Stimulated activated CD4-positive, alpha-beta T cell treated with anti-CD3 and anti-CD28 coated beads, Interleukin-4, amount 100 ng/mL, for 1 hour (primary cell): ENCODE measurements at regions not wholly inside any gene's neighbourhood (a gene's known extent, or its start where the extent isn't known, plus 50 kb on each side); places are given as distances from the start of the nearest gene placed in this dataset.

ENCODE experiments used
- DNase-seq: peaks from one replicate; pipeline ENCODE4 v3.0.0-alpha.2; 2020

- no peak for DNase-seq
Observed at GRCh38 chr6:153780011-153780410, 259.0 kb upstream of the OPRM1 start.

- no peak for DNase-seq
Observed at GRCh38 chr6:153778216-153778615, 260.8 kb upstream of the OPRM1 start.

- DNase-seq: no peak
Observed at GRCh38 chr6:153771577-153771976, 267.5 kb upstream of the OPRM1 start.

- no peak for DNase-seq
Observed at GRCh38 chr6:153767127-153767526, 271.9 kb upstream of the OPRM1 start.

GRCh38 chr6:153758516-153758915 is 280.5 kb upstream of the OPRM1 start:
- DNase-seq: no peak

GRCh38 chr6:153735761-153736160 is 303.3 kb upstream of the OPRM1 start:
- DNase-seq: no peak

- no peak for DNase-seq
Observed at GRCh38 chr6:153729189-153729588, 309.9 kb upstream of the OPRM1 start.

GRCh38 chr6:153727885-153728284 is 311.2 kb upstream of the OPRM1 start:
- no peak for DNase-seq

GRCh38 chr6:153725456-153725855 is 313.6 kb upstream of the OPRM1 start:
- no peak for DNase-seq

- no peak for DNase-seq
Observed at GRCh38 chr6:153720732-153721131, 318.3 kb upstream of the OPRM1 start.

- DNase-seq: no peak
Observed at GRCh38 chr6:153705429-153705828, 333.6 kb upstream of the OPRM1 start.

GRCh38 chr6:153702671-153703070 is 336.4 kb upstream of the OPRM1 start:
- no peak for DNase-seq

- DNase-seq: no peak
Observed at GRCh38 chr6:153698637-153699036, 340.4 kb upstream of the OPRM1 start.

GRCh38 chr6:153698001-153698400 is 341.0 kb upstream of the OPRM1 start:
- DNase-seq: no peak

- DNase-seq: no peak
Observed at GRCh38 chr6:153677522-153677921, 361.5 kb upstream of the OPRM1 start.

GRCh38 chr6:153673750-153674149 is 365.3 kb upstream of the OPRM1 start:
- no peak for DNase-seq

GRCh38 chr6:153673225-153673624 is 365.8 kb upstream of the OPRM1 start:
- DNase-seq: no peak

GRCh38 chr6:153670403-153671026 is 368.5 kb upstream of the OPRM1 start:
- DNase-seq: no peak

- no peak for DNase-seq
Observed at GRCh38 chr6:153668758-153669157, 370.3 kb upstream of the OPRM1 start.

GRCh38 chr6:153662982-153663381 is 376.1 kb upstream of the OPRM1 start:
- no peak for DNase-seq

GRCh38 chr6:153645326-153645725 is 393.7 kb upstream of the OPRM1 start:
- no peak for DNase-seq

GRCh38 chr6:153644000-153644399 is 395.0 kb upstream of the OPRM1 start:
- DNase-seq: no peak

- DNase-seq: no peak
Observed at GRCh38 chr6:153634416-153634815, 404.6 kb upstream of the OPRM1 start.

GRCh38 chr6:153625089-153625488 is 414.0 kb upstream of the OPRM1 start:
- DNase-seq: no peak

- DNase-seq: no peak
Observed at GRCh38 chr6:153624528-153624927, 414.5 kb upstream of the OPRM1 start.

- no peak for DNase-seq
Observed at GRCh38 chr6:153623496-153623895, 415.5 kb upstream of the OPRM1 start.
